ENCODE measurements at regions not wholly inside any gene's neighbourhood (a gene's known extent, or its start where the extent isn't known, plus 50 kb on each side); places are given as distances from the start of the nearest gene placed in this dataset.

DNA sequence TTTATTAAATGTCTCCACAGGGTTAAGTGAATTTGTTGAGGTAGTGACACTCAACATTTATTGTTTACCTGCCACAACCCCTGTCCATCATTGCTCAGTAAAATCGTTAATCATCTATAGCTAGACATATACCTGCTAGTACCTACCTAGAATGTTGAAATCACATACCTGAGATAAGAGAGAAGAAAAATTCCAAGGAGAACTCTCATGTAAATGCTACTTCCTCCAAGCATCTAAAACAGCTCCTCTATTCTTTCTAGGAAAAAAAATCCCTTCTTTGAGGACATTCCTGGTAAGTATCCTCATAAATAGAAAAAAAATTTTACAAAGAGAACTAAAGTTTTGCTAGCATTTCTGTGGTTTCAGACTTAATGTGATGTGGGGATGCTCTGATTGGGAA is 325.1 kb downstream of the DAD1 start:
- TF ChIP-seq CSDC2 (CRISPR knock-in tag; IDR thresholded peaks at IDR 0.05): no peak
- TF ChIP-seq BACH2 (CRISPR knock-in tag; IDR thresholded peaks at IDR 0.05; ENCODE audit: borderline replicate concordance): no peak
- TF ChIP-seq, protein P1, sequence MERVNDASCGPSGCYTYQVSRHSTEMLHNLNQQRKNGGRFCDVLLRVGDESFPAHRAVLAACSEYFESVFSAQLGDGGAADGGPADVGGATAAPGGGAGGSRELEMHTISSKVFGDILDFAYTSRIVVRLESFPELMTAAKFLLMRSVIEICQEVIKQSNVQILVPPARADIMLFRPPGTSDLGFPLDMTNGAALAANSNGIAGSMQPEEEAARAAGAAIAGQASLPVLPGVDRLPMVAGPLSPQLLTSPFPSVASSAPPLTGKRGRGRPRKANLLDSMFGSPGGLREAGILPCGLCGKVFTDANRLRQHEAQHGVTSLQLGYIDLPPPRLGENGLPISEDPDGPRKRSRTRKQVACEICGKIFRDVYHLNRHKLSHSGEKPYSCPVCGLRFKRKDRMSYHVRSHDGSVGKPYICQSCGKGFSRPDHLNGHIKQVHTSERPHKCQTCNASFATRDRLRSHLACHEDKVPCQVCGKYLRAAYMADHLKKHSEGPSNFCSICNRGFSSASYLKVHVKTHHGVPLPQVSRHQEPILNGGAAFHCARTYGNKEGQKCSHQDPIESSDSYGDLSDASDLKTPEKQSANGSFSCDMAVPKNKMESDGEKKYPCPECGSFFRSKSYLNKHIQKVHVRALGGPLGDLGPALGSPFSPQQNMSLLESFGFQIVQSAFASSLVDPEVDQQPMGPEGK (CRISPR knock-in tag; IDR thresholded peaks at IDR 0.05; ENCODE audit: borderline replicate concordance): no peak
- no peak for TF ChIP-seq SNAI2 (CRISPR knock-in tag; IDR thresholded peaks at IDR 0.05)
- no peak for TF ChIP-seq TCF4 (CRISPR knock-in tag; IDR thresholded peaks at IDR 0.05; ENCODE audit: borderline replicate concordance)
- no peak for TF ChIP-seq ZFP3 (CRISPR knock-in tag; IDR thresholded peaks at IDR 0.05)
- no peak for TF ChIP-seq POU6F1 (CRISPR knock-in tag; IDR thresholded peaks at IDR 0.05; ENCODE audit: borderline replicate concordance, low read depth)
- no peak for TF ChIP-seq PPARA (CRISPR knock-in tag; IDR thresholded peaks at IDR 0.05; ENCODE audit: borderline replicate concordance)
- no peak for TF ChIP-seq ESRRG (CRISPR knock-in tag; IDR thresholded peaks at IDR 0.05)
- ATAC-seq: no peak

- TF ChIP-seq POU6F1 (CRISPR knock-in tag; IDR thresholded peaks at IDR 0.05; ENCODE audit: borderline replicate concordance, low read depth): no peak
- TF ChIP-seq ARNTL (CRISPR knock-in tag; IDR thresholded peaks at IDR 0.05; ENCODE audit: borderline replicate concordance, low read depth): no peak
- no peak for TF ChIP-seq PPARA (CRISPR knock-in tag; IDR thresholded peaks at IDR 0.05; ENCODE audit: borderline replicate concordance)
- no peak for TF ChIP-seq GLIS3 (CRISPR knock-in tag; IDR thresholded peaks at IDR 0.05)
- TF ChIP-seq ZNF565 (CRISPR knock-in tag; conservative IDR thresholded peaks at IDR 0.05; ENCODE audit: low read depth): no peak
- ATAC-seq: no peak
Measured at GRCh38 chr14:22262881-22263280, 326.1 kb downstream of the DAD1 start.

DNA sequence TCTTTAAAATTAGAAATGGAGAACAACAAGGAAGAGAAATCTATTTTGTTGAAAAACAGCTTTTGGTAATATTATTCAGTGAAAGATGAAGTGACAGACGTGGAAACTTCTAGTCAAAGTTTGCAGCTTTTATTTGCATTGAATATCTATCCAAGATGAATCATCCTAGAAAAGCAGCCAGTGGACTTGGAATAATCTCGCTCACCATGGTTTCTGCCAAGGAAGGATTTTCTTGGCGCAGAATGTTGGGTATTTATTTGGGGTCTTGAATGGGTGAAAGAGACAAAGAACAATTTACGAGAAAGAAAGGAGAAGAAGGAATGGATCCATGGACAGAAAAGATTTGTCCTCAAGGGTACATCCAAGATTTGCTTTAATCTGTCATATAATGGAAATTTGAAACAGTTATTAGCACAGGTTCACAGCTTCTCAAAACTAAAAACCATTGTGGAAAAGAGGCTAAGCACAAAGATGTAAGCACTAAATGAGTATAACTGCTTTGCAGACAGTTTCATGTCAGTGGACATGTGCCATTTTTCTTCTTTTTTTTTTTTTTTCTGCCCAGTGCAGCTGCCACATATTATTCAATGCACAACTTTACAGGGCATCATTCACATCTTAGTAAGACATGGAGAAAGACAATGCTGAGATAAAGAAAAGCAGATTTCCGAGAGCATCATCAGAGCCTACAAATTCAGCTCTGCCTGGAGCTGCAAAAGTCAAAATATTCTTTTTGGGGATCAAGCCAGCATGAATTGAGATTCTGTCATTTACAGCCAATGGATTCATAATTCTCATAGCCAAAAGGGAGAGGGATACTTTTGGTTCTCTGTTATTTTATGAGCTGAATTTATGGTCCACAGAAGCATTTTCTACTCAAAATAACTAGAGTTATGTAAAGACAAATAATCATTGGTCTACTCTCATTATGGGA is 333.7 kb downstream of the DAD1 start:
- TF ChIP-seq SNAI2 (CRISPR knock-in tag; IDR thresholded peaks at IDR 0.05): no peak
- no peak for TF ChIP-seq OSR1 (CRISPR knock-in tag; IDR thresholded peaks at IDR 0.05)
- TF ChIP-seq BACH2 (CRISPR knock-in tag; IDR thresholded peaks at IDR 0.05; ENCODE audit: borderline replicate concordance): no peak
- TF ChIP-seq CSDC2 (CRISPR knock-in tag; IDR thresholded peaks at IDR 0.05): no peak
- TF ChIP-seq ZNF8 (CRISPR knock-in tag; IDR thresholded peaks at IDR 0.05): no peak
- TF ChIP-seq ZNF565 (CRISPR knock-in tag; conservative IDR thresholded peaks at IDR 0.05; ENCODE audit: low read depth): no peak
- TF ChIP-seq ZFP3 (CRISPR knock-in tag; IDR thresholded peaks at IDR 0.05): no peak
- ATAC-seq: no peak

GRCh38 chr14:22252686-22253085 is 336.3 kb downstream of the DAD1 start:
- TF ChIP-seq, protein P2, sequence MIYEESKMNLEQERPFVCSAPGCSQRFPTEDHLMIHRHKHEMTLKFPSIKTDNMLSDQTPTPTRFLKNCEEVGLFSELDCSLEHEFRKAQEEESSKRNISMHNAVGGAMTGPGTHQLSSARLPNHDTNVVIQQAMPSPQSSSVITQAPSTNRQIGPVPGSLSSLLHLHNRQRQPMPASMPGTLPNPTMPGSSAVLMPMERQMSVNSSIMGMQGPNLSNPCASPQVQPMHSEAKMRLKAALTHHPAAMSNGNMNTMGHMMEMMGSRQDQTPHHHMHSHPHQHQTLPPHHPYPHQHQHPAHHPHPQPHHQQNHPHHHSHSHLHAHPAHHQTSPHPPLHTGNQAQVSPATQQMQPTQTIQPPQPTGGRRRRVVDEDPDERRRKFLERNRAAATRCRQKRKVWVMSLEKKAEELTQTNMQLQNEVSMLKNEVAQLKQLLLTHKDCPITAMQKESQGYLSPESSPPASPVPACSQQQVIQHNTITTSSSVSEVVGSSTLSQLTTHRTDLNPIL (CRISPR knock-in tag; IDR thresholded peaks at IDR 0.05; ENCODE audit: low read depth): no peak
- no peak for TF ChIP-seq CSDC2 (CRISPR knock-in tag; IDR thresholded peaks at IDR 0.05)
- TF ChIP-seq POU6F1 (CRISPR knock-in tag; IDR thresholded peaks at IDR 0.05; ENCODE audit: borderline replicate concordance, low read depth): no peak
- TF ChIP-seq BACH2 (CRISPR knock-in tag; IDR thresholded peaks at IDR 0.05; ENCODE audit: borderline replicate concordance): no peak
- TF ChIP-seq TOX (CRISPR knock-in tag; IDR thresholded peaks at IDR 0.05; ENCODE audit: borderline replicate concordance): no peak
- no peak for TF ChIP-seq SNAI2 (CRISPR knock-in tag; IDR thresholded peaks at IDR 0.05)
- TF ChIP-seq ZNF8 (CRISPR knock-in tag; IDR thresholded peaks at IDR 0.05): no peak
- TF ChIP-seq ZFP3 (CRISPR knock-in tag; IDR thresholded peaks at IDR 0.05): no peak
- no peak for TF ChIP-seq ESRRG (CRISPR knock-in tag; IDR thresholded peaks at IDR 0.05)
- TF ChIP-seq CSRNP3 (CRISPR knock-in tag; IDR thresholded peaks at IDR 0.05): no peak
- TF ChIP-seq ZC3H10 (CRISPR knock-in tag; IDR thresholded peaks at IDR 0.05): no peak
- TF ChIP-seq ZFP30 (CRISPR knock-in tag; IDR thresholded peaks at IDR 0.05): no peak
- no peak for TF ChIP-seq OSR1 (CRISPR knock-in tag; IDR thresholded peaks at IDR 0.05)
- TF ChIP-seq ZNF70 (CRISPR knock-in tag; IDR thresholded peaks at IDR 0.05): no peak
- no peak for TF ChIP-seq RARB (CRISPR knock-in tag; IDR thresholded peaks at IDR 0.05)
- TF ChIP-seq TCF4 (CRISPR knock-in tag; IDR thresholded peaks at IDR 0.05; ENCODE audit: borderline replicate concordance): no peak
- TF ChIP-seq ISL1 (CRISPR knock-in tag; IDR thresholded peaks at IDR 0.05): no peak
- TF ChIP-seq ZNF565 (CRISPR knock-in tag; conservative IDR thresholded peaks at IDR 0.05; ENCODE audit: low read depth): no peak
- TF ChIP-seq PPARA (CRISPR knock-in tag; IDR thresholded peaks at IDR 0.05; ENCODE audit: borderline replicate concordance): no peak
- no peak for TF ChIP-seq ARNTL (CRISPR knock-in tag; IDR thresholded peaks at IDR 0.05; ENCODE audit: borderline replicate concordance, low read depth)
- no peak for ATAC-seq
